ENCODE measurements at regions not wholly inside any gene's neighbourhood (a gene's known extent, or its start where the extent isn't known, plus 50 kb on each side); places are given as distances from the start of the nearest gene placed in this dataset.

- no peak overlapping the region for H3K9ac ChIP-seq (ENCODE audit: low read depth in 1 of 2, low read length in 2 of 2)
- H3K27me3 ChIP-seq (ENCODE audit: control insufficient read depth in 4 of 4, insufficient read depth in 4 of 4, low read length in 3 of 4), result peaks cover 0 to 3% (median 0%) of the 10 kb centered on the region in 4 donors
- H3K27ac ChIP-seq (ENCODE audit: low read depth in 1 of 2, low read length in 2 of 2), result no peak overlapping the region
- H3K9me3 ChIP-seq (ENCODE audit: control insufficient read depth in 4 of 4, low read length in 3 of 4), result no peaks in the 10 kb centered on the region
- peak; percentile 84 for DNase-seq (ENCODE audit: low spot score)
- 11% methylated on average over 33 of the region's 33 CpGs for WGBS
- peaks cover 0 to 7% (median 3%) of the 10 kb centered on the region in 4 donors for H3K4me1 ChIP-seq (ENCODE audit: control insufficient read depth in 4 of 4, insufficient read depth in 4 of 4, low read length in 3 of 4)
- TF ChIP-seq RXRA (IDR thresholded peaks at IDR 0.05) (peak in 1 of 2 donors; percentile 21), NR2F2 (IDR thresholded peaks at IDR 0.05) (no peak), ZBTB33 (IDR thresholded peaks at IDR 0.05) (no peak), RAD21 (IDR thresholded peaks at IDR 0.05) (peak; percentile 80 to 93), CTCF (IDR thresholded peaks at IDR 0.05; ENCODE audit: low read depth, low read length, missing input control) (peak; percentile 90)
- H3K36me3 ChIP-seq (ENCODE audit: control insufficient read depth in 4 of 4, insufficient read depth in 3 of 4, low read depth in 1 of 4, low read length in 3 of 4), result no peaks in the 10 kb centered on the region
- no peak overlapping the region for H3K4me3 ChIP-seq (ENCODE audit: low read depth in 1 of 3, low read length in 3 of 3)
These were observed 139.8 kb downstream of the OR2B2 start for GRCh38 chr6:27772261-27773001.

GRCh38 chr6:27771235-27771634, 141.0 kb downstream of the OR2B2 start:
- H3K9ac ChIP-seq (ENCODE audit: low read depth in 1 of 2, low read length in 2 of 2), result no peak overlapping the region
- TF ChIP-seq YY1 (IDR thresholded peaks at IDR 0.05) (no peak), CTCF (IDR thresholded peaks at IDR 0.05; ENCODE audit: low read depth, low read length, missing input control) (no peak), HNF4A (conservative IDR thresholded peaks at IDR 0.05) (no peak), FOXA2 (IDR thresholded peaks at IDR 0.05) (no peak), EGR1 (IDR thresholded peaks at IDR 0.05; ENCODE audit: low read depth in 2 of 2) (no peak), HNF4G (IDR thresholded peaks at IDR 0.05) (no peak), SP1 (IDR thresholded peaks at IDR 0.05) (no peak), MAX (IDR thresholded peaks at IDR 0.05) (no peak), ZBTB33 (IDR thresholded peaks at IDR 0.05) (no peak), RAD21 (IDR thresholded peaks at IDR 0.05) (no peak), NR2F2 (IDR thresholded peaks at IDR 0.05) (no peak), JUND (IDR thresholded peaks at IDR 0.05) (no peak), RXRA (IDR thresholded peaks at IDR 0.05) (no peak), TAF1 (conservative IDR thresholded peaks at IDR 0.05) (no peak), FOXA1 (IDR thresholded peaks at IDR 0.05) (no peak), REST (IDR thresholded peaks at IDR 0.05) (no peak), ATF3 (IDR thresholded peaks at IDR 0.05) (no peak), GABPA (IDR thresholded peaks at IDR 0.05 in 1 of 2, conservative IDR thresholded peaks at IDR 0.05 in 1 of 2) (no peak)
- no peak overlapping the region for H3K27ac ChIP-seq (ENCODE audit: low read depth in 1 of 2, low read length in 2 of 2)
- WGBS, result 45% methylated on average over 4 of the region's 4 CpGs
- no peak for DNase-seq (ENCODE audit: low spot score)
- H3K4me3 ChIP-seq (ENCODE audit: low read depth in 1 of 3, low read length in 3 of 3), result no peak overlapping the region
- H3K9me3 ChIP-seq (ENCODE audit: control insufficient read depth in 4 of 4, low read length in 3 of 4), result no peaks in the 10 kb centered on the region
- H3K4me1 ChIP-seq (ENCODE audit: control insufficient read depth in 4 of 4, insufficient read depth in 4 of 4, low read length in 3 of 4), result peaks cover 0 to 7% (median 3%) of the 10 kb centered on the region in 4 donors
- peaks cover 0 to 3% (median 0%) of the 10 kb centered on the region in 4 donors for H3K27me3 ChIP-seq (ENCODE audit: control insufficient read depth in 4 of 4, insufficient read depth in 4 of 4, low read length in 3 of 4)
- no peaks in the 10 kb centered on the region for H3K36me3 ChIP-seq (ENCODE audit: control insufficient read depth in 4 of 4, insufficient read depth in 3 of 4, low read depth in 1 of 4, low read length in 3 of 4)
